SJSA1 (cell line): ENCODE measurements at regions not wholly inside any gene's neighbourhood (a gene's known extent, or its start where the extent isn't known, plus 50 kb on each side); places are given as distances from the start of the nearest gene placed in this dataset.

Experiments used
- DNase-seq, 2 experiments: peaks; one replicate each; pipeline ENCODE4 v3.0.0-alpha.2; 2015 to 2020; ENCODE audit warnings: low spot score in 2 of 2, low read depth in 1 of 2
- H3K27ac ChIP-seq: fragments of 250-450 bp; sonication (Bioruptor Pico); 2 replicates; pipeline ENCODE4 v1.5.1; 2020; ENCODE audit warnings: mild to moderate bottlenecking, moderate library complexity
- H3K27me3 ChIP-seq: fragments of 250-450 bp; sonication (Bioruptor Pico); replicated peaks from 2 replicates; pipeline ENCODE4 v1.5.1; 2020; ENCODE audit warnings: mild to moderate bottlenecking, moderate library complexity
- H3K36me3 ChIP-seq: fragments of 250-450 bp; sonication (Bioruptor Pico); 2 replicates; pipeline ENCODE4 v1.5.1; 2020; ENCODE audit warnings: mild to moderate bottlenecking
- H3K4me1 ChIP-seq: fragments of 250-450 bp; sonication (Bioruptor Pico); replicated peaks from 2 replicates; pipeline ENCODE4 v1.6.1; 2021; ENCODE audit warnings: mild to moderate bottlenecking
- H3K4me3 ChIP-seq: fragments of 250-450 bp; sonication (Bioruptor Pico); 2 replicates; pipeline ENCODE4 v1.5.1; 2020; ENCODE audit warnings: mild to moderate bottlenecking
- H3K9me3 ChIP-seq: fragments of 250-450 bp; sonication (Bioruptor Pico); replicated peaks from 2 replicates; pipeline ENCODE4 v1.5.1; 2020; ENCODE audit warnings: mild to moderate bottlenecking

GRCh38 chr14:62077676-62078261 is 315.5 kb downstream of the SNAPC1 start:
- Histone ChIP-seq H3K27ac (no peak overlapping the region), H3K4me3 (no peak overlapping the region), H3K9me3 (no peaks in the 10 kb centered on the region), H3K36me3 (no peaks in the 10 kb centered on the region), H3K27me3 (no peaks in the 10 kb centered on the region), H3K4me1 (no peaks in the 10 kb centered on the region)
- DNase-seq = no peak

GRCh38 chr14:62079038-62079437 is 316.8 kb downstream of the SNAPC1 start:
- Histone ChIP-seq H3K9me3 (no peaks in the 10 kb centered on the region), H3K27me3 (no peaks in the 10 kb centered on the region), H3K36me3 (no peaks in the 10 kb centered on the region), H3K27ac (no peak overlapping the region), H3K4me1 (no peaks in the 10 kb centered on the region), H3K4me3 (no peak overlapping the region)
- no peak for DNase-seq

DNA sequence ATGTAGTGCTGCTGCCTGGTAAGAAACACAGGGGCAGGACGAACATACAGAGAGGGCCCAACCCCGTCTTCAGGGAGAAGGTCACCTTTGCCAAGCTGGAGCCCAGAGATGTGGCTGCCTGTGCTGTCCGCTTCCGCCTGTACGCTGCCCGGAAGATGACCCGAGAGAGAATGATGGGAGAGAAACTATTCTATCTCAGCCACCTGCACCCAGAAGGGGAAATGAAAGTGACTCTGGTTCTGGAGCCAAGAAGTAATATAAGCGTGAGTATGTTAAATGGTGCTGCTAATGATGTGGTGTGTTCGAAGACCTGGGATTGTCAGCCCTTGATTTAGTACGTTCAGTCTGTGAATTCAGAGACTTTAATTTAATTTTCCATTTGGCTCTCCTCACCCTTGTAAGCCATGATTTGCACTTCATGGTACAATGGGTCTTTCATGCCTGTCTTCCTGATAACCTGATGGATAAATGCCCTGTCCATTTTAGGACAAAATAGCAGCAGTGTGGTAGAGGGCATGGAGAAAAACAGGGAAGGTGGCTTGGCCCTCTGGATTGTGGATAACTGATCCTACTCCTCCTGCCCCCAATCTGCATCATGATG is 318.9 kb downstream of the SNAPC1 start:
- Histone ChIP-seq H3K36me3 (no peaks in the 10 kb centered on the region), H3K4me3 (no peak overlapping the region), H3K27ac (no peak overlapping the region), H3K4me1 (no peaks in the 10 kb centered on the region), H3K9me3 (no peaks in the 10 kb centered on the region), H3K27me3 (no peaks in the 10 kb centered on the region)
- DNase-seq = no peak

DNA sequence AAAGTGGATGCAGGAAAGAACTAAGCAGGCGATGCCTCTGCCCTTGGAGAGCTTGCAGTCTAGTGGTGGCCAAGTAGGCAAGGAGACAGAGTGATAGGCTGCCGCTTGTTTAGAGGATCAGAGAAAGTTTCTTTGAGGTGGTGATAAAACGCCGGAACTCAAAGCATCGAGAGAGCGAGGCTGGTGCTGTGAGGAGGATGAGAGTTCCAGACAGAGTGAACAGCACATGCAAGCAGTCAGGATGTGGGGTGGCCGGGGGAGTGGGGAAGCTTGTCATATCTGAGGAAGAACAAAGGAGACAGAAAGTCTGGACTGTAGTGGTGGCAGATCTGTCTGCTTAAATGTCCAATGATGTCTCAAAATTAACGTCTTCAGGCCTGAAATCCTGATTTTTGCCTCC is 319.7 kb downstream of the SNAPC1 start:
- Histone ChIP-seq H3K4me1 (no peaks in the 10 kb centered on the region), H3K27ac (no peak overlapping the region), H3K9me3 (no peaks in the 10 kb centered on the region), H3K27me3 (no peaks in the 10 kb centered on the region), H3K4me3 (no peak overlapping the region), H3K36me3 (no peaks in the 10 kb centered on the region)
- no peak for DNase-seq

- DNase-seq = no peak
Observed at GRCh38 chr14:62082779-62083178, 320.6 kb downstream of the SNAPC1 start.

DNA sequence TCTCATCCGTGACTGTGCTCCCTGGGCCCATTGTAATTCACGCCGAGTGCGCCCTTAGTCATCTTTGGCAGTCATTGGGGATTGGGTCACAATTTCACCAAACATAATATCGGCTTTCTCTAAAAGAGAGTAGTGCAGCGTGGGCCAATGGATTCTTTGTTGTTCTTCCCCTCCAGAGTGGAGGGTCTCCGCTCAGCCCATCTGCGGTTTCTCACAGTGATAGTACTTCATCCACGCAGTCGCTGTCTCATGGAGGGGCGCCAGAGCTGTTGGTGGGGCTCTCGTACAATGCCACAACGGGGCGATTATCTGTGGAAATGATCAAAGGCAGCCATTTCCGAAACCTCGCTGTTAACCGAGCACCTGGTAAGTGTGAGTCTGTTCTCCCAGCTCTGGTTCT is 321.8 kb downstream of the SNAPC1 start:
- DNase-seq = no peak
- H3K27ac ChIP-seq = no peak overlapping the region
- no peaks in the 10 kb centered on the region for H3K9me3 ChIP-seq
- H3K27me3 ChIP-seq = no peaks in the 10 kb centered on the region
- no peaks in the 10 kb centered on the region for H3K36me3 ChIP-seq
- H3K4me3 ChIP-seq = no peak overlapping the region
- no peaks in the 10 kb centered on the region for H3K4me1 ChIP-seq

More at GRCh38 chr14:62082779-62083178, 320.6 kb downstream of the SNAPC1 start:
- H3K9me3 ChIP-seq = no peaks in the 10 kb centered on the region
- no peaks in the 10 kb centered on the region for H3K27me3 ChIP-seq
- H3K4me1 ChIP-seq = no peaks in the 10 kb centered on the region
- no peak overlapping the region for H3K4me3 ChIP-seq
- no peaks in the 10 kb centered on the region for H3K36me3 ChIP-seq
- H3K27ac ChIP-seq = no peak overlapping the region

GRCh38 chr14:62087191-62087590 is 325.0 kb downstream of the SNAPC1 start:
- Histone ChIP-seq H3K36me3 (no peaks in the 10 kb centered on the region), H3K4me1 (no peaks in the 10 kb centered on the region), H3K27ac (no peak overlapping the region), H3K4me3 (no peak overlapping the region), H3K27me3 (no peaks in the 10 kb centered on the region), H3K9me3 (no peaks in the 10 kb centered on the region)
- DNase-seq = no peak

- H3K27ac ChIP-seq = no peak overlapping the region
- no peaks in the 10 kb centered on the region for H3K9me3 ChIP-seq
- DNase-seq = no peak
- no peaks in the 10 kb centered on the region for H3K27me3 ChIP-seq
- no peaks in the 10 kb centered on the region for H3K4me1 ChIP-seq
- H3K4me3 ChIP-seq = no peak overlapping the region
- no peaks in the 10 kb centered on the region for H3K36me3 ChIP-seq
Observed at GRCh38 chr14:62093736-62094135, 331.5 kb downstream of the SNAPC1 start.

DNA sequence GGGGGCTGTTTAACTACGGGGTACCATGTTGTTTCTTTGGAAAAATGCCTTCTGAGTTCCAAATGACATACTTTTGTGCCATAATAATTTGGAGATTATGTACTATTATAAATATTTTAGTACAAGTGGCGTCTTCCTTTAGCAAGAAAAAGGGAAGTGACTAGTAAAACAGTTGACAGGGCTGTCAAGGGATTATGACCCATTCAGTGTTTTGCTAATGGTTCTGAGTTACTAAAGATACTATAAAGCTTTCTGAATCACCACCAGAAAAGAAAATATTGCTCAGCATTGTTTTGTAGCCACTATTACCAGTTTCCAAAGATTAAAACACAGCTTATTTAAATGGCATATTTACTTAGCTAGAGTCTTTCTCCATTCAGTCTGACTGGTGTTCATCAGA is 334.9 kb downstream of the SNAPC1 start:
- Histone ChIP-seq H3K9me3 (no peaks in the 10 kb centered on the region), H3K36me3 (no peaks in the 10 kb centered on the region), H3K27ac (no peak overlapping the region), H3K4me3 (no peak overlapping the region), H3K4me1 (no peaks in the 10 kb centered on the region), H3K27me3 (no peaks in the 10 kb centered on the region)
- DNase-seq = no peak

DNA sequence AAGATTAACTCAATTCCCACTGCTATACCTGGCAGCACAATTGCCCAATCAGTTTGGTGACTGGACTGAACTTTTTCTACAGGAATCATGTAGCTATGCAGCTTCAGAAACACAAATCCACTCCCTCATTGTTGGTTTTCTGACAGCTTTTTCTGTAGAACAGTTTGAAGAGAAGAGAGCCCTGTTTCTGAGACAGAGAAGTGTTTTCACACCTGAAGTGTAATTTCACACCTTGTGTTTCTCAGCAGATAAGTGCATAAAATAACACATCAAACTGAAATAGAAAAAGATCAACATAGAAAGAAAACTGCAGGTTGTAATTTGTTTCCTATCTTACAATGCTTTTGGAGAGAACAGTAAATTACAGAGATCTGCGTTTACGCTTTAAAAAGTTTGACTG is 335.6 kb downstream of the SNAPC1 start:
- DNase-seq = no peak
- Histone ChIP-seq H3K27ac (no peak overlapping the region), H3K4me1 (no peaks in the 10 kb centered on the region), H3K36me3 (no peaks in the 10 kb centered on the region), H3K9me3 (no peaks in the 10 kb centered on the region), H3K27me3 (no peaks in the 10 kb centered on the region), H3K4me3 (no peak overlapping the region)

GRCh38 chr14:62098357-62098756 is 336.1 kb downstream of the SNAPC1 start:
- no peaks in the 10 kb centered on the region for H3K9me3 ChIP-seq
- H3K27me3 ChIP-seq = no peaks in the 10 kb centered on the region
- no peak for DNase-seq
- H3K27ac ChIP-seq = no peak overlapping the region
- H3K4me1 ChIP-seq = no peaks in the 10 kb centered on the region
- H3K4me3 ChIP-seq = no peak overlapping the region
- no peaks in the 10 kb centered on the region for H3K36me3 ChIP-seq

GRCh38 chr14:62099091-62099490 is 336.9 kb downstream of the SNAPC1 start:
- Histone ChIP-seq H3K9me3 (no peaks in the 10 kb centered on the region), H3K27ac (no peak overlapping the region), H3K4me3 (no peak overlapping the region), H3K4me1 (no peaks in the 10 kb centered on the region), H3K36me3 (no peaks in the 10 kb centered on the region), H3K27me3 (no peaks in the 10 kb centered on the region)
- DNase-seq = no peak

DNA sequence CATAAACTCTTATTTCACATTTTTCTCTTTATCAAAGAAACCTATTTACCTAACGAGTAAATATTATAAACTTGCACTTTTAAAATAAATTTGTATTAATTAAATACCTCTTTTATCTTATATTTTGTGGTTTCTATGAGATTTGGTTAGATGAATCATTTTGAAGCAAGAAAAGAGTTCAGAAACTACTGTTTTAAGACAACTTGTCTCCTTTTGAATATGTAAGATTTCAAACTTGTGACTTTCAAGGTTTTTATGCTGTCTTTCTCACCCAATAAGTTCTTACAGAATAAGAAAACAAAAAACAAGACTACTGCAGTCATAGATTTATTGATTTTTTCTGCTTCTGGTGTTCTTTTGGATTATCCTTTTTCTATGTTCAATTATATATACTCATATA is 339.0 kb downstream of the SNAPC1 start:
- DNase-seq = no peak
- Histone ChIP-seq H3K4me3 (no peak overlapping the region), H3K36me3 (no peaks in the 10 kb centered on the region), H3K27ac (no peak overlapping the region), H3K27me3 (no peaks in the 10 kb centered on the region), H3K9me3 (no peaks in the 10 kb centered on the region), H3K4me1 (no peaks in the 10 kb centered on the region)

GRCh38 chr14:62101673-62102348 is 339.6 kb downstream of the SNAPC1 start:
- no peak overlapping the region for H3K4me3 ChIP-seq
- H3K27me3 ChIP-seq = no peaks in the 10 kb centered on the region
- H3K36me3 ChIP-seq = no peaks in the 10 kb centered on the region
- H3K4me1 ChIP-seq = no peaks in the 10 kb centered on the region
- no peak overlapping the region for H3K27ac ChIP-seq
- H3K9me3 ChIP-seq = no peaks in the 10 kb centered on the region
- no peak for DNase-seq
